Mucosa of rectum (tissue), 2 donors: ENCODE measurements at regions not wholly inside any gene's neighbourhood (a gene's known extent, or its start where the extent isn't known, plus 50 kb on each side); places are given as distances from the start of the nearest gene placed in this dataset.
"Not testable (repeated sequence)": the region's sequence is repeated elsewhere in the genome, so short reads cannot be mapped to it uniquely, and the experiment has no call there.

ENCODE experiments used
- H3K27ac ChIP-seq, 2 donors: one replicate each; pipeline ENCODE4 v1.7.0; 2013; ENCODE audit warnings: inconsistent platforms in 2 of 2, low read depth in 2 of 2, low read length in 2 of 2
- H3K27me3 ChIP-seq, 2 donors: one replicate each; pipeline ENCODE4 v1.7.0; 2013; ENCODE audit warnings: low read length in 2 of 2; ENCODE audit not compliant: control insufficient read depth in 2 of 2, insufficient read depth in 2 of 2
- H3K36me3 ChIP-seq, 2 donors: one replicate each; pipeline ENCODE4 v1.7.0; 2013; ENCODE audit warnings: low read length in 2 of 2; ENCODE audit not compliant: control insufficient read depth in 2 of 2, insufficient read depth in 2 of 2
- H3K4me1 ChIP-seq, 2 donors: one replicate each; pipeline ENCODE4 v1.7.0; 2013; ENCODE audit warnings: low read length in 2 of 2, mild to moderate bottlenecking in 1 of 2; ENCODE audit not compliant: control insufficient read depth in 2 of 2, insufficient read depth in 2 of 2
- H3K4me3 ChIP-seq, 2 donors: one replicate each; pipeline ENCODE4 v1.7.0; 2013; ENCODE audit warnings: low read length in 2 of 2
- H3K9ac ChIP-seq, 2 donors: one replicate each; pipeline ENCODE4 v1.7.0; 2013; ENCODE audit warnings: low read length in 2 of 2, low read depth in 1 of 2, mild to moderate bottlenecking in 1 of 2
- H3K9me3 ChIP-seq, 2 donors: one replicate each; pipeline ENCODE4 v1.7.0; 2013; ENCODE audit warnings: low read length in 2 of 2; ENCODE audit not compliant: control insufficient read depth in 2 of 2
- donor health status: healthy.
- donor health status: Normal muscosa, but diverticular disease.

DNA sequence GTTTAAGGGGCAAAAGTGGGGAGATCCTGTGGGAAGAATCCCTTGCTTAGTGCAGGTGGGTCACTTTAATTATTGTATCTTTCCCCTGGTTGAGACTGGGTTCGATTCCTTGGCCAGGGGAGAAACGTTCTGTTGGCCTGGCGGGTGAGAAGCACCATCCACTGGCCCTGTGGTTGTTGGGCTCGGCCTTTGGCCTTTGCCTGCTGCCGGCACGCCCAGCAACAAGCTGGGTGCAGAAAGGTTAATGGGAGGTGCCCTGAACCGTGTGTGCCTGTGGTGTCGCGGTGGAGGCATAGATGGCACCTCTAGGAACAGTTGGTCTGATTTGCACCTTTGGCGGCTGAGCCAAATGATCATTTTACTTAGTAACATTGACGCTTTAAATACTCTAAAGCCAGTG is 363.6 kb upstream of the CNTNAP2 start:
- no peaks in the 10 kb centered on the region for H3K27me3 ChIP-seq

DNA sequence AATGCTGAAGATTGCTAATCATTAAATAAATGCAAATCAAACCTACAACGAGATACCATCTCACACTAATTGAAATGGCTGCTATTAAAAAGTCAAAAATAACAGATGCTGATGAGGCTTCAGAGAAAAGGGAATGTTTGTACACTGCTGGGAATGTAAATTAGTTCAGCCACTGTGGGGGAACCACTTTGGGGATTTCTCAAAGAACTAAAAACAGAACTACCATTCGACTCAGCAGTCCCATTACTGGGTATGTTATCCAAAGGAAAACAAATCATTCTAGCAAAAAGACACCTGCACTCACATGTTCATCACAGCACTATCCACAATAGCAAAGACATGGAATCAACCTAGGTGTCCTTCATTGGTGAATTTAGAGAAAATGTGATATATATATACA is 379.0 kb upstream of the CNTNAP2 start:
- H3K27me3 ChIP-seq = no peaks in the 10 kb centered on the region
- H3K9ac ChIP-seq = no peak overlapping the region
- H3K4me1 ChIP-seq = no peaks in the 10 kb centered on the region
- H3K36me3 ChIP-seq = no peaks in the 10 kb centered on the region
- H3K27ac ChIP-seq = no peak overlapping the region
- no peak overlapping the region for H3K4me3 ChIP-seq
- H3K9me3 ChIP-seq = peaks cover 0 to 1% of the 10 kb centered on the region in 2 donors

More for the DNA sequence above, 363.6 kb upstream of the CNTNAP2 start:
- Histone ChIP-seq H3K36me3 (no peaks in the 10 kb centered on the region), H3K4me1 (no peaks in the 10 kb centered on the region), H3K9ac (no peak overlapping the region), H3K27ac (no peak overlapping the region), H3K4me3 (no peak overlapping the region), H3K9me3 (no peaks in the 10 kb centered on the region)

GRCh38 chr7:145735061-145735460 is 381.5 kb upstream of the CNTNAP2 start:
- Histone ChIP-seq H3K27me3 (no peaks in the 10 kb centered on the region), H3K9ac (no peak overlapping the region), H3K4me1 (no peaks in the 10 kb centered on the region), H3K27ac (no peak overlapping the region), H3K9me3 (peaks cover 0 to 1% of the 10 kb centered on the region in 2 donors), H3K36me3 (no peaks in the 10 kb centered on the region), H3K4me3 (no peak overlapping the region)

GRCh38 chr7:145732521-145732920 is 384.1 kb upstream of the CNTNAP2 start:
- H3K4me3 ChIP-seq = no peak overlapping the region
- no peaks in the 10 kb centered on the region for H3K9me3 ChIP-seq
- H3K36me3 ChIP-seq = no peaks in the 10 kb centered on the region
- no peak overlapping the region for H3K27ac ChIP-seq
- H3K27me3 ChIP-seq = no peaks in the 10 kb centered on the region
- H3K9ac ChIP-seq = no peak overlapping the region
- H3K4me1 ChIP-seq = no peaks in the 10 kb centered on the region

GRCh38 chr7:145729691-145730090 is 386.9 kb upstream of the CNTNAP2 start:
- Histone ChIP-seq H3K9me3 (no peaks in the 10 kb centered on the region), H3K9ac (no peak overlapping the region), H3K4me1 (no peaks in the 10 kb centered on the region), H3K27ac (no peak overlapping the region), H3K4me3 (no peak overlapping the region), H3K27me3 (no peaks in the 10 kb centered on the region), H3K36me3 (no peaks in the 10 kb centered on the region)

- Histone ChIP-seq H3K9me3 (peaks cover 0 to 4% of the 10 kb centered on the region in 2 donors), H3K27ac (no peak overlapping the region), H3K4me1 (no peaks in the 10 kb centered on the region), H3K4me3 (no peak overlapping the region), H3K36me3 (no peaks in the 10 kb centered on the region), H3K27me3 (no peaks in the 10 kb centered on the region), H3K9ac (no peak overlapping the region)
Measured at GRCh38 chr7:145718129-145718528, 398.5 kb upstream of the CNTNAP2 start.

- Histone ChIP-seq H3K4me3 (no peak overlapping the region), H3K36me3 (no peaks in the 10 kb centered on the region), H3K27me3 (no peaks in the 10 kb centered on the region), H3K27ac (no peak overlapping the region), H3K4me1 (no peaks in the 10 kb centered on the region), H3K9ac (no peak overlapping the region), H3K9me3 (no peaks in the 10 kb centered on the region)
Measured at GRCh38 chr7:145700488-145700887, 416.1 kb upstream of the CNTNAP2 start.

DNA sequence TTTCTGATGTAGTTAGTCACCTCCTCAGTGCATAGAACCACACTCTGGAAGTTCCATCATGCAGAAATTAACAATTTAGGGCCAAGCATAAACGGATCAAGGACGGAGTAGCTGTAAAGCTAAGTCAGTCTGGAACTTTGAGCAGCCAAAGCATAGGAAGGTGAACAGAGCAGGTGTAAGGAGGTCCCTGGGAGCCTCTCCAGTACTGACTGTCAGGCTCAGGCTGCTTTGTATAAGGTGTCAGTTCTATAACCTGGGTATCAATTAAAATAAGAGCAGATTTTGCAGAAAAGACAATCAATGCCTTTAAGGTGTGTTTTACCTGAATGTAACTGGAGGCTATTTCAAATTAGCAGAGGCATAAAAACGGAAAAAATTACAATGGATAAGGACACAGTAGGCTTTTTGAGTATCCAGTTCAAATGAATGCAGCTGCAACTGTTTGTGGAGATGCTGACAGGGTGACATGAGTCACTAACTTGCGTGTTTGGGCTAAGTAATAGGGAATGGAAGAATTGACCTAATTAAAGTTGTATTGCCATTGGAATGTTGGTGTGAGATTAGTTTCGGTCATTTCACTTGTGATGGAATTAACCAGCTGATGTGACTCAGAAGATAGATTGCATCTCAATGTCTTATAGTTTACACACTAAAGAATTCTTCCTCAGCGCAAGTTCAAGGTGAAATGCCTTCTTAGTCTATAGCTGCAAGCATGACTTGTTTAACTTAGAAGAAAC is 417.9 kb upstream of the CNTNAP2 start:
- H3K27ac ChIP-seq = no peak overlapping the region
- no peaks in the 10 kb centered on the region for H3K4me1 ChIP-seq
- no peaks in the 10 kb centered on the region for H3K9me3 ChIP-seq
- no peak overlapping the region for H3K4me3 ChIP-seq
- no peaks in the 10 kb centered on the region for H3K36me3 ChIP-seq
- no peak overlapping the region for H3K9ac ChIP-seq
- no peaks in the 10 kb centered on the region for H3K27me3 ChIP-seq

- H3K36me3 ChIP-seq, H3K27ac ChIP-seq, H3K9me3 ChIP-seq, H3K27me3 ChIP-seq, H3K9ac ChIP-seq, H3K4me3 ChIP-seq, H3K4me1 ChIP-seq: not testable (repeated sequence)
Measured at GRCh38 chr7:145697412-145698107, 419.0 kb upstream of the CNTNAP2 start.

- H3K27ac ChIP-seq = no peak overlapping the region
- no peaks in the 10 kb centered on the region for H3K36me3 ChIP-seq
- H3K27me3 ChIP-seq = no peaks in the 10 kb centered on the region
- H3K9me3 ChIP-seq = no peaks in the 10 kb centered on the region
- H3K4me1 ChIP-seq = no peaks in the 10 kb centered on the region
- H3K9ac ChIP-seq = no peak overlapping the region
- H3K4me3 ChIP-seq = no peak overlapping the region
Measured at GRCh38 chr7:145696071-145696470, 420.5 kb upstream of the CNTNAP2 start.
